Calu3 (cell line): ENCODE measurements at regions not wholly inside any gene's neighbourhood (a gene's known extent, or its start where the extent isn't known, plus 50 kb on each side); places are given as distances from the start of the nearest gene placed in this dataset.

Experiments
- BruUV-seq: library from RNA; stranded (reverse); fragments of 400-500 nt; replicated peaks from 2 replicates; lab custom pipeline; 2021; lab: Mats Ljungman, UMichigan
- CTCF ChIA-PET: fragments of 300-600 bp; sonication (Branson Sonifier 250); formaldehyde crosslinking; loops from one replicate; lab custom pipeline; 2022; ENCODE audit warnings: antibody characterized with exemption; lab: Charles Lee
- DNase-seq: peaks from one replicate; pipeline ENCODE4 v3.0.0; 2022
- H3K27ac Mint-ChIP-seq: one replicate; pipeline ENCODE4 v1.8.0; 2022; ENCODE audit warnings: mixed read lengths; ENCODE audit not compliant: unreplicated experiment
- H3K27me3 Mint-ChIP-seq: one replicate; pipeline ENCODE4 v1.8.0; 2022; ENCODE audit warnings: mixed read lengths; ENCODE audit not compliant: unreplicated experiment
- H3K36me3 Mint-ChIP-seq: one replicate; pipeline ENCODE4 v1.8.0; 2022; ENCODE audit warnings: mild to moderate bottlenecking, moderate library complexity, mixed read lengths; ENCODE audit not compliant: insufficient read depth, unreplicated experiment
- H3K4me1 Mint-ChIP-seq: one replicate; pipeline ENCODE4 v1.8.0; 2022; ENCODE audit warnings: mild to moderate bottlenecking, low read depth, mixed read lengths; ENCODE audit not compliant: unreplicated experiment
- H3K4me3 Mint-ChIP-seq: one replicate; pipeline ENCODE4 v1.8.0; 2022; ENCODE audit warnings: mild to moderate bottlenecking, low read depth, moderate library complexity, mixed read lengths; ENCODE audit not compliant: unreplicated experiment
- H3K9me3 Mint-ChIP-seq: one replicate; pipeline ENCODE4 v1.8.0; 2022; ENCODE audit warnings: low read depth, mixed read lengths; ENCODE audit not compliant: unreplicated experiment
- intact Hi-C: fragments of 100-400 bp; cut with micrococcal nuclease; formaldehyde crosslinking; loops from one replicate; pipeline ENCODE4 v1.10.0; 2022; ENCODE audit not compliant: unreplicated experiment
- TF ChIP-seq, protein P1 (sequence below): fragments of 200-600 bp; IDR thresholded peaks from one replicate; pipeline ENCODE4 v1.8.0; 2022; ENCODE audit warnings: antibody characterized with exemption; ENCODE audit not compliant: unreplicated experiment

DNA sequence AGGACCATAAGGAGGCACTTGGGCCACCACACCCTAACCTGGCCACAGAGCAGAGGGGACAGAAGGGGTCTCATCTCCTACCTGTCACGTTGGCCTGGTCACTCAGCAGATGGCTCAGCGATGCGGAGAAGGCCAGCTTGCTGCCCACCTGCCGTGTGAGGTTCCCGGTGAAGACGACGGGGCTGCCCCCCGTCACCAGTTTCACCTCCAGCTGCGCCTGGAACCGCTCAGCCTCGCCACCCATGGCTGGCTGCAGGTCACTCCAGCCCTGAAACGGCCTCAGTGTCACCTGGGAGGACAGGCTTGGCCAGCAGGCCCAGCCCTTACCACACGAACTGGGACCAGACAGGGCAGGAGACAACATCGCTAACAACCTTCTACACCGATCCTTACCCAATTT lies 116.8 kb downstream of the RMI2 start:
- no peak for DNase-seq
- Mint-ChIP-seq H3K4me1 (no peaks in the 10 kb centered on the region), H3K36me3 (no peaks in the 10 kb centered on the region), H3K9me3 (peaks cover 2% of the 10 kb centered on the region), H3K4me3 (no peak overlapping the region), H3K27me3 (peaks cover 9% of the 10 kb centered on the region), H3K27ac (no peak overlapping the region)
- no TSS peak for BruUV-seq
- intact Hi-C loops, result no loop called here
- TF ChIP-seq, protein P1, sequence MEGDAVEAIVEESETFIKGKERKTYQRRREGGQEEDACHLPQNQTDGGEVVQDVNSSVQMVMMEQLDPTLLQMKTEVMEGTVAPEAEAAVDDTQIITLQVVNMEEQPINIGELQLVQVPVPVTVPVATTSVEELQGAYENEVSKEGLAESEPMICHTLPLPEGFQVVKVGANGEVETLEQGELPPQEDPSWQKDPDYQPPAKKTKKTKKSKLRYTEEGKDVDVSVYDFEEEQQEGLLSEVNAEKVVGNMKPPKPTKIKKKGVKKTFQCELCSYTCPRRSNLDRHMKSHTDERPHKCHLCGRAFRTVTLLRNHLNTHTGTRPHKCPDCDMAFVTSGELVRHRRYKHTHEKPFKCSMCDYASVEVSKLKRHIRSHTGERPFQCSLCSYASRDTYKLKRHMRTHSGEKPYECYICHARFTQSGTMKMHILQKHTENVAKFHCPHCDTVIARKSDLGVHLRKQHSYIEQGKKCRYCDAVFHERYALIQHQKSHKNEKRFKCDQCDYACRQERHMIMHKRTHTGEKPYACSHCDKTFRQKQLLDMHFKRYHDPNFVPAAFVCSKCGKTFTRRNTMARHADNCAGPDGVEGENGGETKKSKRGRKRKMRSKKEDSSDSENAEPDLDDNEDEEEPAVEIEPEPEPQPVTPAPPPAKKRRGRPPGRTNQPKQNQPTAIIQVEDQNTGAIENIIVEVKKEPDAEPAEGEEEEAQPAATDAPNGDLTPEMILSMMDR, result no peak
- CTCF ChIA-PET, result no interaction called here

DNA sequence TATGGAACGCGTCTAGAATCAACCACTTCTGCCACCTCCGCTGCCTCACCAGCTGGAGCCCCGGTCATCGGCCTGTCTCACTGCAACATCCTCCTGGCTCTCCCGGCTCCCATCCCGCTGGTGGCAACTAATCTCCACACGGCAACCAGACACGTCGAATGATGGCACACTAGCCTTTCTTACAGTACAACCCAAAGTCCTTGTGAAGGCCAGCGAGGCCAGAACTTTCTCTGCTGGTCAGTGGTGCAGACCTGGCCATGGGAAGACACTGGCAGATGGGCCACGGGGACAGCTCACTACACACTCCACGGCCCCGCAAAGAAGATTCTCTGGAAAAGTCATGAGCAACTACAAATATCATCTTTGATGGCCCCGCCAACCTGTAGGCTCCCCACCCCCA lies 117.6 kb downstream of the RMI2 start:
- H3K27ac Mint-ChIP-seq, result no peak overlapping the region
- DNase-seq, result no peak
- H3K4me3 Mint-ChIP-seq, result no peak overlapping the region
- peaks cover 9% of the 10 kb centered on the region for H3K27me3 Mint-ChIP-seq
- no peaks in the 10 kb centered on the region for H3K36me3 Mint-ChIP-seq
- peaks cover 2% of the 10 kb centered on the region for H3K9me3 Mint-ChIP-seq
- no peaks in the 10 kb centered on the region for H3K4me1 Mint-ChIP-seq
- CTCF ChIA-PET, result no interaction called here
- BruUV-seq, result no TSS peak
- intact Hi-C loops, result no loop called here
- TF ChIP-seq, protein P1, result no peak

DNA sequence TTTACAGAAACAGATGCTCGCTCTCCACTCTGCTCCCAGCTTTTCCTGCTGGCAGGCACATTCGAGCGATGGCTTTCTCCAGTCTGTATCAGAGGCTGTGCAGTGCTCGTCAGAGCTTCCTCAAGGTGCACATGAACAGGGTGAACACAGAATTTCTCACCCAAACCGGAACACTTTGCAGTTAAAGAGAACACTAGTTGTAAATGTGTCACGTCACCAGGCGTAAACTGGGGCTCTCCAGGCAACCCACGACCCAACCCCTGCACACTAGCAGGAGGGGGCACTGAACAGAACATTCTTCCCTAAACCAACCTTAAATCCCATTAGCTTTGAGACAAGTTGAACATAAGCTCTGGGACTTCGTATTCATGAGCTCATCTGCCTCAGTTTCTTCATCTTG lies 119.0 kb downstream of the RMI2 start:
- Mint-ChIP-seq H3K27ac (no peak overlapping the region), H3K4me3 (no peak overlapping the region), H3K9me3 (peaks cover 2% of the 10 kb centered on the region), H3K27me3 (peaks cover 17% of the 10 kb centered on the region), H3K36me3 (no peaks in the 10 kb centered on the region), H3K4me1 (no peaks in the 10 kb centered on the region)
- DNase-seq, result no peak
- TF ChIP-seq, protein P1, result no peak
- CTCF ChIA-PET, result no interaction called here
- intact Hi-C loops, result no loop called here
- no TSS peak for BruUV-seq

DNA sequence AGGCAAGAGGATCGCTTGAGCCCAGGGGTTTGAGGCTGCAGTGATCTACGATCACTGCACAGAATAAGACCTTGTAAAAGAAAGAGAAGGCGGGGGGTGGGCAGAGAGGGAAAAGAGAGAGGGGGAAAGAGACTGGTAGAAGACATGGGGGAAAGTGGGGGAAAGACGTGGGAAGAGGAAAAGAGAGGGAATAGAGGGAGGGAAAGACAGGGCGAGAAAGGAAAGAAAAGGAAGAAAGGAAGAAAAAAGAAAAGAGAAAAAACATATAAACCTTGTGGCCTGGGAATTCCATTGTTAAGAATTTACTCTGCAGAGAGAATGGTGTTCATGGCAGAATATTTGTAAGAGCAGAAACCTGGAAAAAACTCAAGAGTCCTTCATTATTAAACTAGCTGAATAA lies 120.4 kb downstream of the RMI2 start:
- TF ChIP-seq, protein P1, result no peak
- no TSS peak for BruUV-seq
- no peak for DNase-seq
- no peak overlapping the region for H3K27ac Mint-ChIP-seq
- intact Hi-C loops, result no loop called here
- no peaks in the 10 kb centered on the region for H3K4me1 Mint-ChIP-seq
- peaks cover 31% of the 10 kb centered on the region for H3K27me3 Mint-ChIP-seq
- H3K4me3 Mint-ChIP-seq, result no peak overlapping the region
- peaks cover 2% of the 10 kb centered on the region for H3K9me3 Mint-ChIP-seq
- CTCF ChIA-PET, result no interaction called here
- no peaks in the 10 kb centered on the region for H3K36me3 Mint-ChIP-seq
